SK-N-SH (cell line): ENCODE measurements at regions not wholly inside any gene's neighbourhood (a gene's known extent, or its start where the extent isn't known, plus 50 kb on each side); places are given as distances from the start of the nearest gene placed in this dataset.

Source experiments
- CTCF ChIA-PET: fragments of 300-600, 350-600 bp; formaldehyde crosslinking; extraction: SDS; loops from one replicate; lab custom pipeline; 2021; lab: Yijun Ruan, JAX
- POLR2A ChIA-PET: fragments of 350-600 bp; sonication (Branson Sonifier 250); formaldehyde crosslinking; extraction: SDS; loops from one replicate; lab custom pipeline; 2020; ENCODE audit warnings: antibody characterized with exemption, inconsistent platforms; lab: Yijun Ruan, JAX
- DNase-seq: peaks from one replicate; pipeline ENCODE4 v3.0.0; 2012
- H2AFZ ChIP-seq: fragments of 200-600 bp; sonication (generic); 2 replicates; pipeline ENCODE4 v1.8.1; 2016; ENCODE audit warnings: antibody characterized with exemption, mild to moderate bottlenecking, low read depth
- H3F3A ChIP-seq: fragments of 200-600 bp; sonication (generic); replicated peaks from 2 replicates; pipeline ENCODE3; 2016; ENCODE audit warnings: antibody characterized with exemption, mild to moderate bottlenecking; ENCODE audit not compliant: insufficient read depth
- H3K27ac ChIP-seq, 2 experiments: fragments of 200-500 bp in 1 of 2; fragments of 200-600 bp in 1 of 2; sonication (Bioruptor generic) in 1 of 2; sonication (generic), shearing (Covaris generic) in 1 of 2; 2 replicates each; pipeline versions ENCODE4 v1.5.1 to v1.6.1; 2014 to 2016; ENCODE audit warnings: low read depth in 2 of 2, inconsistent platforms in 1 of 2, low read length in 1 of 2, mild to moderate bottlenecking in 1 of 2, mixed read lengths in 1 of 2
- H3K27me3 ChIP-seq: fragments of 200-600 bp; sonication (generic), shearing (Covaris generic); 2 replicates; pipeline ENCODE4 v1.6.1; 2016; ENCODE audit warnings: mixed run types; ENCODE audit not compliant: insufficient read depth
- H3K36me3 ChIP-seq, 2 experiments: fragments of 200-500 bp in 1 of 2; fragments of 200-600 bp in 1 of 2; sonication (Bioruptor generic) in 1 of 2; sonication (generic) in 1 of 2; replicated peaks in 1 of 2; 2 replicates each; pipeline versions ENCODE3 to v1.5.1; 2014 to 2016; ENCODE audit warnings: low read length in 1 of 2, mild to moderate bottlenecking in 1 of 2; ENCODE audit not compliant: insufficient read depth in 2 of 2, control insufficient read depth in 1 of 2
- H3K4me1 ChIP-seq, 2 experiments: fragments of 200-500 bp in 1 of 2; fragments of 200-600 bp in 1 of 2; sonication (Bioruptor generic) in 1 of 2; sonication (generic), shearing (Covaris generic) in 1 of 2; 2 replicates each; pipeline versions ENCODE4 v1.5.1 to v1.6.1; 2014 to 2016; ENCODE audit warnings: low read depth in 1 of 2, low read length in 1 of 2, mixed run types in 1 of 2; ENCODE audit not compliant: insufficient read depth in 2 of 2, control insufficient read depth in 1 of 2
- H3K4me2 ChIP-seq: fragments of 200-600 bp; sonication (generic), shearing (Covaris generic); 2 replicates; pipeline ENCODE4 v1.6.1; 2017; ENCODE audit warnings: mixed run types
- H3K4me3 ChIP-seq, 2 experiments: fragments of 200-500 bp in 1 of 2; fragments of 200-600 bp in 1 of 2; sonication (Bioruptor generic) in 1 of 2; sonication (generic), shearing (Covaris generic) in 1 of 2; 2 replicates each; pipeline versions ENCODE4 v1.5.1 to v1.8.1; 2014 to 2016; ENCODE audit warnings: low read depth in 2 of 2, inconsistent platforms in 1 of 2, low read length in 1 of 2, mild to moderate bottlenecking in 1 of 2, mixed read lengths in 1 of 2, moderate library complexity in 1 of 2
- H3K79me2 ChIP-seq: fragments of 200-600 bp; sonication (generic); 2 replicates; pipeline ENCODE4 v1.8.1; 2017; ENCODE audit warnings: mild to moderate bottlenecking; ENCODE audit not compliant: insufficient read depth
- H3K9ac ChIP-seq: fragments of 200-600 bp; sonication (generic); 2 replicates; pipeline ENCODE4 v1.6.1; 2017; ENCODE audit warnings: mixed run types
- H3K9me2 ChIP-seq: fragments of 200-600 bp; sonication (generic); 2 replicates; pipeline ENCODE4 v1.6.1; 2017; ENCODE audit warnings: mixed run types
- H3K9me3 ChIP-seq: fragments of 200-600 bp; sonication (generic); 2 replicates; pipeline ENCODE4 v1.6.1; 2017; ENCODE audit warnings: mixed run types, mild to moderate bottlenecking, moderate library complexity
- H4K20me1 ChIP-seq: fragments of 200-600 bp; sonication (generic); 2 replicates; pipeline ENCODE4 v1.6.1; 2017; ENCODE audit warnings: mild to moderate bottlenecking, mixed run types; ENCODE audit not compliant: insufficient read depth
- CTCF ChIP-seq: fragments of 200-600 bp; sonication (generic); IDR thresholded peaks from 2 replicates; pipeline ENCODE4 v1.6.1; 2017; ENCODE audit warnings: antibody characterized with exemption, mild to moderate bottlenecking, moderate library complexity
- EP300 ChIP-seq, 2 experiments: IDR thresholded peaks; 2 replicates each; pipeline versions ENCODE4 v1.4.0 to v1.6.1; 2012; ENCODE audit warnings: borderline replicate concordance in 1 of 2, low read depth in 1 of 2, low read length in 1 of 2
- EZH2phosphoT487 ChIP-seq: fragments of 200-600 bp; sonication (generic); IDR thresholded peaks from 2 replicates; pipeline ENCODE4 v1.6.1; 2017; ENCODE audit warnings: low read depth, mixed run types, mild to moderate bottlenecking, antibody characterized with exemption, moderate library complexity, borderline replicate concordance
- FOSL2 ChIP-seq: IDR thresholded peaks from 2 replicates; pipeline ENCODE4 v1.4.0; 2012; ENCODE audit warnings: low read depth, mild to moderate bottlenecking, moderate library complexity, borderline replicate concordance
- FOXM1 ChIP-seq: IDR thresholded peaks from 2 replicates; pipeline ENCODE4 v1.4.0; 2012; ENCODE audit warnings: low read depth, mild to moderate bottlenecking
- GABPA ChIP-seq: IDR thresholded peaks from 2 replicates; pipeline ENCODE4 v1.4.0; 2012; ENCODE audit warnings: low read depth, mild to moderate bottlenecking
- JUND ChIP-seq: IDR thresholded peaks from 2 replicates; pipeline ENCODE4 v1.4.0; 2012
- MEF2A ChIP-seq: IDR thresholded peaks from 2 replicates; pipeline ENCODE4 v1.4.0; 2012; ENCODE audit warnings: low read depth, borderline replicate concordance
- NFIC ChIP-seq: IDR thresholded peaks from 2 replicates; pipeline ENCODE4 v1.4.0; 2012; ENCODE audit warnings: borderline replicate concordance
- PBX3 ChIP-seq: IDR thresholded peaks from 2 replicates; pipeline ENCODE4; 2012
- POLR2AphosphoS5 ChIP-seq: IDR thresholded peaks from 2 replicates; pipeline ENCODE4 v1.6.1; 2012; ENCODE audit warnings: low read depth, low read length
- RFX5 ChIP-seq: IDR thresholded peaks from 2 replicates; pipeline ENCODE4 v1.6.1; 2012; ENCODE audit warnings: mild to moderate bottlenecking, improper control_type of control experiment, low read length
- TAF1 ChIP-seq: IDR thresholded peaks from 2 replicates; pipeline ENCODE4 v1.6.1; 2012; ENCODE audit warnings: low read depth, mild to moderate bottlenecking, low read length, moderate library complexity, borderline replicate concordance
- TCF12 ChIP-seq: IDR thresholded peaks from 2 replicates; pipeline ENCODE4 v1.4.0; 2012
- TEAD4 ChIP-seq: IDR thresholded peaks from 2 replicates; pipeline ENCODE4 v1.4.0; 2012; ENCODE audit warnings: mild to moderate bottlenecking, borderline replicate concordance; ENCODE audit not compliant: insufficient read depth
- YY1 ChIP-seq: IDR thresholded peaks from 2 replicates; pipeline ENCODE4 v1.4.0; 2012; ENCODE audit warnings: low read depth, mild to moderate bottlenecking
- ZBTB33 ChIP-seq: IDR thresholded peaks from 2 replicates; pipeline ENCODE4 v1.4.0; 2012; ENCODE audit warnings: low read depth, borderline replicate concordance
- WGBS: methylation state at CpG from one replicate; pipeline ENCODE4 v1.1.6; 2017; ENCODE audit warnings: low lambda C conversion rate; 5-methylcytosine and 5-hydroxymethylcytosine counted together

- 3% methylated on average over 1 of the region's 1 CpG for WGBS
- Histone ChIP-seq H3K4me1 (no peaks in the 10 kb centered on the region), H3K4me3 (no peak overlapping the region), H3K27me3 (no peaks in the 10 kb centered on the region), H3K27ac (peak overlapping the region in 1 of 2 experiments; percentile 40; a peak in 1 of 4 replicates), H3F3A (peaks cover 15% of the 10 kb centered on the region), H4K20me1 (no peaks in the 10 kb centered on the region), H3K9ac (no peak overlapping the region), H3K36me3 (no peaks in the 10 kb centered on the region), H3K4me2 (no peak overlapping the region), H3K79me2 (no peaks in the 10 kb centered on the region), H3K9me3 (no peaks in the 10 kb centered on the region), H3K9me2 (no peaks in the 10 kb centered on the region), H2AFZ (no peak overlapping the region)
- no peak for DNase-seq
- ChIA-PET CTCF (no interaction called here), POLR2A (no interaction called here)
- TF ChIP-seq GABPA: no peak
- peak; percentile 94 for TF ChIP-seq TCF12
- no peak for TF ChIP-seq RFX5
- TF ChIP-seq TEAD4: peak; percentile 55; the same call in 1 of the 2 replicates
- peak; percentile 92 for TF ChIP-seq PBX3
- TF ChIP-seq JUND: peak; percentile 86
- 0 out of 2 replicates have a peak, but pooled peaks have one; percentile 76 for TF ChIP-seq MEF2A
- peak; percentile 43; the same call in 1 of the 2 replicates for TF ChIP-seq ZBTB33
- TF ChIP-seq CTCF: no peak
- TF ChIP-seq POLR2AphosphoS5: peak; percentile 75; the same call in 1 of the 2 replicates
- peak in 1 of 2 experiments; percentile 68; a peak in 1 of 4 replicates for TF ChIP-seq EP300 (IDR thresholded peaks at IDR 0.05; ENCODE audit: borderline replicate concordance in 1 of 2, low read depth in 1 of 2, low read length in 1 of 2)
- peak; percentile 78 for TF ChIP-seq NFIC
- peak; percentile 67; the same call in 1 of the 2 replicates for TF ChIP-seq FOSL2
These were observed 337.4 kb upstream of the GRIA1 start for GRCh38 chr5:153153086-153153485.

- Histone ChIP-seq H3K27ac (peak overlapping the region in 1 of 2 experiments; percentile 18; a peak in 1 of 4 replicates), H3K9me3 (no peaks in the 10 kb centered on the region), H4K20me1 (no peaks in the 10 kb centered on the region), H3K79me2 (no peaks in the 10 kb centered on the region), H3K9ac (no peak overlapping the region), H3K4me1 (0 out of 4 replicates have a peak, but pooled peaks cover 0 to 4% of the 10 kb centered on the region in 2 experiments), H3K4me3 (no peak overlapping the region), H3K9me2 (no peaks in the 10 kb centered on the region), H3K36me3 (no peaks in the 10 kb centered on the region), H3F3A (peaks cover 26% of the 10 kb centered on the region), H3K27me3 (no peaks in the 10 kb centered on the region), H3K4me2 (0 out of 2 replicates have a peak overlapping the region, but pooled peaks have one; percentile 5), H2AFZ (no peak overlapping the region)
- POLR2A ChIA-PET: no interaction called here
- CTCF ChIA-PET: no interaction called here
- no peak for TF ChIP-seq TAF1
- no peak for TF ChIP-seq MEF2A
- TF ChIP-seq TCF12: peak; percentile 75; the same call in 1 of the 2 replicates
- TF ChIP-seq EP300 (IDR thresholded peaks at IDR 0.05; ENCODE audit: borderline replicate concordance in 1 of 2, low read depth in 1 of 2, low read length in 1 of 2): peak in 1 of 2 experiments; percentile 44; a peak in 1 of 4 replicates
- TF ChIP-seq EZH2phosphoT487: no peak
- peak; percentile 41; the same call in 1 of the 2 replicates for TF ChIP-seq NFIC
- peak; percentile 79 for TF ChIP-seq PBX3
- TF ChIP-seq JUND: peak; percentile 53
- TF ChIP-seq FOXM1: no peak
- no peak for TF ChIP-seq ZBTB33
- no peak for TF ChIP-seq YY1
- WGBS: 0% methylated on average over 1 of the region's 1 CpG
- no peak for DNase-seq
These were observed 333.3 kb upstream of the GRIA1 start for GRCh38 chr5:153157156-153157555.
